ENCODE measurements at regions not wholly inside any gene's neighbourhood (a gene's known extent, or its start where the extent isn't known, plus 50 kb on each side); places are given as distances from the start of the nearest gene placed in this dataset.

DNA sequence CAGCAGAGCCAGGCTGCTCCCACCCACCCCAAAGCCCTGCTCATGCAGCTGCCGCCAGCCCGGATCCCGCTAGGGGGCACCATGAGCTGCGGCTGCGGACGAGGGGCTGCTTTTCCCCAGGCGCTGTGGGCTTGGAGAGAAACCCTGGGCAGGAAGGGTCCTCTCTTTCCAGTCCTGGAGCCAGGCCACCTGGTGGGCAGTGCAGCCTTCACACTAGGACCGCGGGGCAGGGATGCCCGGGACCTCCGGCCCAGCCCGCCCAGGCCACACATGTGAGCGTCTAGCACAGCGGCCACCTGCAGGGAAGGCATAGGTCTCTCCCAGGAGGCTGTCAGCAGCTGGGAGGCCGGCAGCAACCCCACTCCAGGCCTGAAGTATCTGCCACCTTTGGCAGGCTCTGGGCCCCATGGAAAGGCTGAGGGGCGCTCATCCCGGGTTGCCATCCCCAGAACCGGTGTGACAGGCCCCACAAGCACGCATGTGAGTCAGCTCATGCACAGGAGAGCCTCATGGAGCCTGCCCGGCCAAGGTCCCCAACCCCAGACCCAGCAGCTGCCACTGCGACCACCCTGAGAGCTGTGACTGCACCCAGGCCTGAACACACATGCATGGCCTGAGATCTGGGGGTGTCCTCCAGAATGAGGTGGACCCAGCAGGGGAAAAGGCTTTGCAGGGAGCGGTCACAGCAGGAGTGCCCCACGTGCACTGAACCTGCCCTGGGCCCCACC lies 280.0 kb upstream of the RTL1 start:
- no peaks in the 10 kb centered on the region for H3K9me3 ChIP-seq (ENCODE audit: insufficient read depth, low read length, severe bottlenecking)
- DNase-seq (peak; percentile 3), ATAC-seq (ENCODE audit: insufficient read depth, low read depth) (no peak)
- no peaks in the 10 kb centered on the region for H3K36me3 ChIP-seq (ENCODE audit: insufficient read depth, low read length)
- no peak overlapping the region for H3K27ac ChIP-seq (ENCODE audit: low read length)
- no peak overlapping the region for H3K4me2 ChIP-seq (ENCODE audit: insufficient read depth, low read length)
- H4K20me1 ChIP-seq (ENCODE audit: insufficient read depth, low read length), result no peaks in the 10 kb centered on the region
- no peak overlapping the region for H3K4me3 ChIP-seq (ENCODE audit: low read depth in 1 of 2, low read length in 2 of 2)
- no peak for TF ChIP-seq EZH2 (IDR thresholded peaks at IDR 0.05; ENCODE audit: borderline replicate concordance, low read depth, low read length, severe bottlenecking)
- TF ChIP-seq, protein P1, sequence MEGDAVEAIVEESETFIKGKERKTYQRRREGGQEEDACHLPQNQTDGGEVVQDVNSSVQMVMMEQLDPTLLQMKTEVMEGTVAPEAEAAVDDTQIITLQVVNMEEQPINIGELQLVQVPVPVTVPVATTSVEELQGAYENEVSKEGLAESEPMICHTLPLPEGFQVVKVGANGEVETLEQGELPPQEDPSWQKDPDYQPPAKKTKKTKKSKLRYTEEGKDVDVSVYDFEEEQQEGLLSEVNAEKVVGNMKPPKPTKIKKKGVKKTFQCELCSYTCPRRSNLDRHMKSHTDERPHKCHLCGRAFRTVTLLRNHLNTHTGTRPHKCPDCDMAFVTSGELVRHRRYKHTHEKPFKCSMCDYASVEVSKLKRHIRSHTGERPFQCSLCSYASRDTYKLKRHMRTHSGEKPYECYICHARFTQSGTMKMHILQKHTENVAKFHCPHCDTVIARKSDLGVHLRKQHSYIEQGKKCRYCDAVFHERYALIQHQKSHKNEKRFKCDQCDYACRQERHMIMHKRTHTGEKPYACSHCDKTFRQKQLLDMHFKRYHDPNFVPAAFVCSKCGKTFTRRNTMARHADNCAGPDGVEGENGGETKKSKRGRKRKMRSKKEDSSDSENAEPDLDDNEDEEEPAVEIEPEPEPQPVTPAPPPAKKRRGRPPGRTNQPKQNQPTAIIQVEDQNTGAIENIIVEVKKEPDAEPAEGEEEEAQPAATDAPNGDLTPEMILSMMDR (IDR thresholded peaks at IDR 0.05; ENCODE audit: borderline replicate concordance, extremely low read depth, low read length, poor library complexity, severe bottlenecking), result no peak
- no peak overlapping the region for H2AFZ ChIP-seq (ENCODE audit: low read depth, low read length)
- H3K27me3 ChIP-seq (ENCODE audit: insufficient read depth, low read length, poor library complexity), result no peaks in the 10 kb centered on the region
- no peak overlapping the region for H3K9ac ChIP-seq (ENCODE audit: low read depth, low read length)
- peaks cover 7% of the 10 kb centered on the region; the same call in 1 of the 2 replicates for H3K4me1 ChIP-seq (ENCODE audit: insufficient read depth, low read length)
- H3K79me2 ChIP-seq (ENCODE audit: insufficient read depth, low read length), result no peaks in the 10 kb centered on the region

DNA sequence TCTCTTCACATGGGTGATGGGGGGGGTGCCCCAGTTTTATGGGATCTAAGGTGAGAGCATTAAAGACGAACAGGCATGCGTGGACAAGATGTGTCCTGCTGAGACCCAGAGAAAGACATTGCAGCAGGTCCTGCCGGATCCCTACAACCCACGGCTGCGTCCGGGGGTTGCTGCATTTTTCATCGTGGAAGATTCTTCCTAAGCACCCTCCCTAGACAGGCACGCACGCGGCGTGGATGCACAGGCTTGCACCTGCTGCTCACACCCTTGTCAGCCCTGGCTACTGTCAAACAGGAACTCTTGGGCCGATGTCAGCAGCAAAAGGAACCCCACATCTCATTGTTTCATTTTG lies 280.6 kb upstream of the RTL1 start:
- no peaks in the 10 kb centered on the region for H3K79me2 ChIP-seq (ENCODE audit: insufficient read depth, low read length)
- peak; percentile 6 for DNase-seq

DNA sequence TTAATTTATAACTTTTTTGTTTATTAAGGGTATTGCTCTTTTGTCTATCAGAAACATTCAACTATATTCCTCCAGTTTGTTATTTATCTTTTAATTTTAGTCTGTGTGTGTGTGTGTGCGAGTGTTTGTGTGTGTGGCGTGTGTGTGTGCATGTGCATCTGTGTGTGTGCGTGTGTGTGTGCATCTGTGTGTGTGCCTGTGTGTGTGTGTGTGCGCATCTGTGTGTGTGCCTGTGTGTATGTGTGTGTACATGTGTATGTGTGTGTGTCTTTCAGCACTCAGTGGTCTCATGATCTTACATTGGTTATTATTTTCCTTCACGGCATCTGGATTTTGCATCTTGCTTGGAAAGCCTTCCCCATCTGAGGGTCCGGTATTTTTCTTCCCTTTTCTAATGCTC lies 281.1 kb upstream of the RTL1 start:
- TF ChIP-seq, protein P1 (IDR thresholded peaks at IDR 0.05; ENCODE audit: borderline replicate concordance, extremely low read depth, low read length, poor library complexity, severe bottlenecking), result no peak
- no peak for TF ChIP-seq EZH2 (IDR thresholded peaks at IDR 0.05; ENCODE audit: borderline replicate concordance, low read depth, low read length, severe bottlenecking)
- Histone ChIP-seq H3K9ac (ENCODE audit: low read depth, low read length) (no peak overlapping the region), H3K4me1 (ENCODE audit: insufficient read depth, low read length) (peaks cover 7% of the 10 kb centered on the region; the same call in 1 of the 2 replicates), H3K4me2 (ENCODE audit: insufficient read depth, low read length) (no peak overlapping the region), H3K27ac (ENCODE audit: low read length) (no peak overlapping the region), H3K36me3 (ENCODE audit: insufficient read depth, low read length) (no peaks in the 10 kb centered on the region), H3K9me3 (ENCODE audit: insufficient read depth, low read length, severe bottlenecking) (no peaks in the 10 kb centered on the region), H3K27me3 (ENCODE audit: insufficient read depth, low read length, poor library complexity) (no peaks in the 10 kb centered on the region), H3K79me2 (ENCODE audit: insufficient read depth, low read length) (no peaks in the 10 kb centered on the region), H3K4me3 (ENCODE audit: low read depth in 1 of 2, low read length in 2 of 2) (no peak overlapping the region), H2AFZ (ENCODE audit: low read depth, low read length) (no peak overlapping the region), H4K20me1 (ENCODE audit: insufficient read depth, low read length) (no peaks in the 10 kb centered on the region)
- DNase-seq, result no peak
- ATAC-seq (ENCODE audit: insufficient read depth, low read depth), result no peak

More for the DNA sequence above, 280.6 kb upstream of the RTL1 start:
- ATAC-seq (ENCODE audit: insufficient read depth, low read depth), result no peak
- no peaks in the 10 kb centered on the region for H3K27me3 ChIP-seq (ENCODE audit: insufficient read depth, low read length, poor library complexity)
- H3K9me3 ChIP-seq (ENCODE audit: insufficient read depth, low read length, severe bottlenecking), result no peaks in the 10 kb centered on the region
- H3K4me1 ChIP-seq (ENCODE audit: insufficient read depth, low read length), result peaks cover 7% of the 10 kb centered on the region; the same call in 1 of the 2 replicates
- no peak overlapping the region for H3K27ac ChIP-seq (ENCODE audit: low read length)
- H3K36me3 ChIP-seq (ENCODE audit: insufficient read depth, low read length), result no peaks in the 10 kb centered on the region
- no peak overlapping the region for H3K9ac ChIP-seq (ENCODE audit: low read depth, low read length)
- no peaks in the 10 kb centered on the region for H4K20me1 ChIP-seq (ENCODE audit: insufficient read depth, low read length)
- H3K4me2 ChIP-seq (ENCODE audit: insufficient read depth, low read length), result no peak overlapping the region
- no peak overlapping the region for H3K4me3 ChIP-seq (ENCODE audit: low read depth in 1 of 2, low read length in 2 of 2)
- H2AFZ ChIP-seq (ENCODE audit: low read depth, low read length), result no peak overlapping the region
- no peak for TF ChIP-seq EZH2 (IDR thresholded peaks at IDR 0.05; ENCODE audit: borderline replicate concordance, low read depth, low read length, severe bottlenecking)
- TF ChIP-seq, protein P1 (IDR thresholded peaks at IDR 0.05; ENCODE audit: borderline replicate concordance, extremely low read depth, low read length, poor library complexity, severe bottlenecking), result no peak
